ENCODE measurements at regions not wholly inside any gene's neighbourhood (a gene's known extent, or its start where the extent isn't known, plus 50 kb on each side); places are given as distances from the start of the nearest gene placed in this dataset.
"Not testable (repeated sequence)": the region's sequence is repeated elsewhere in the genome, so short reads cannot be mapped to it uniquely, and the experiment has no call there.

GRCh38 chr7:16369855-16370254 lies 51.5 kb downstream of the CRPPA start:
- no peak for DNase-seq

DNA sequence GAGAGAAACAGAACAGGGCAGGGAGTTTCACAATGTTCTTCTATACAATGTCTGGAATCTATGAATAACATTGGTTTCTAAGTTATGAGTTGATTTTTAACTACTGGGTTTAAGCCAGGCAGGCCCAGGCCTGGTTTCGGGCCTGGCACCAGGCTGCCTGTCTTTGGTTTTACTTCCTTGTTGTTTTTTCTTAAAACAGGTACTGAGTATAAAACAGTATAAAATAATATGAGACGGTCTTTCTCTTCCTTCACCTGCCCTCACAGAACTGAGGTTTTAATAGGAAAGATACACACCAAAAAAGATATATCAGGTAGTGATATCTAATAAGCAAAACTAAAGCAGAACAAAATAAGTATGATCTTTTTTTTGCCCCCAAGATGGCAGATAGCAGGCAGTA lies 52.0 kb downstream of the CRPPA start:
- not testable (repeated sequence) for DNase-seq

- DNase-seq = no peak
Observed at GRCh38 chr7:16368885-16369284, 52.5 kb downstream of the CRPPA start.

DNA sequence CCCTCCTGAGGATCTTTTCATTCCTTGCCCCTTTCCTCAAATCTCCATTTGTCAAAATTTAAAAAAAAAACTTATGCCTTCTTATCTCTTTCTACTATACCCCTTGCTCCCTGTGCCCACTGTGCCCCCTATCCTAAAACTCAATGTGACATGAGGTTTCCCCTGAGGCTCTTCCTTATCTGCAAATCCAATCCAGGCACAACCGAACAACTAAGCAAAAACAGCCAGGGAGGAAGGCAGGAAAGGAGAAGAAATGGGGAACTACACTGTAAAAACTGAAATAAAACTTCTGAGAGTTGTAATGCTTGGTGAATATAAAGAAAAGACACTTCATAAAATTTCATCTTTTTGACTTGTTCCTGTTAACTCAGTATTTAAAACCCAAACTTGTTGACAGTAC lies 54.2 kb downstream of the CRPPA start:
- DNase-seq = no peak

- no peak for DNase-seq
Observed at GRCh38 chr7:16365952-16366351, 55.4 kb downstream of the CRPPA start.

- no peak for DNase-seq
Observed at GRCh38 chr7:16365177-16365576, 56.2 kb downstream of the CRPPA start.

DNA sequence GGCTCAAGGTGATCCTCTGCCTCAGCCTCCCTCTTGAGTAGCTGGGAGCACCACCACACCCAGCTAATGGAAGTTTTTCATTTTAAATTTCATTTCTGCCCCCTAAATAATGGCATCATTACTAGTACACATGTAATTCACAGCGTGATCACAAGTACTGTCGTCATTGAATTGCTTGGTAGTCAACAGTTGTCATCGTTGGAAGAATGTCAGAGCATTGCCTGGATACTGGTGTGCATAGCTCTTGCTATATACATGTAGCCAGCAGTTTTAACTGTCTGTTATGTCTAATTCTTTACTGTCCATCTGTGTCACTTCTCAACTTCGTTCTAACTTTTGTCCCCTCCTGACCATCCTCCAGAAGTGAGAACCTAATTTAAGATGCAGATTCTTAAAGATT lies 62.1 kb downstream of the CRPPA start:
- DNase-seq = no peak

- no peak for DNase-seq
Observed at GRCh38 chr7:16357921-16358320, 63.4 kb downstream of the CRPPA start.

DNA sequence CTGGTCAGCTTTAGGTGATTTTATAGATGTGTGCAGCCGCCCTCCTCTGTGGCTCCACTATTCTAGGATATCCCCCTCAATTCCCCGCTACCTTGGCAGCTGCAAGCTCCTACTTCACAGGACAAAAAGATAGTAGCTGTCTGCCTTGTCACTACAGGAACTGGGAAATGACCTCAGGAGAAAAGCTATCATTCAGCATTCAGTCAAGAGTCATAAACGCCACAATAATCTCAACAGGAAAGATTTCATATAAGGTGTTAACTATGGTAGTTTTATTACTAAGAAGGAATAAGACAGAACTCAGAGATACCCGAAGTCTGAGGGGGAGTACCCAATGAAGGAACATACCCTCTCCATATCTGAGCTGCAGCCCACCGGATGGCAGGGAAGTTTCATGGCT lies 63.9 kb downstream of the CRPPA start:
- no peak for DNase-seq

DNA sequence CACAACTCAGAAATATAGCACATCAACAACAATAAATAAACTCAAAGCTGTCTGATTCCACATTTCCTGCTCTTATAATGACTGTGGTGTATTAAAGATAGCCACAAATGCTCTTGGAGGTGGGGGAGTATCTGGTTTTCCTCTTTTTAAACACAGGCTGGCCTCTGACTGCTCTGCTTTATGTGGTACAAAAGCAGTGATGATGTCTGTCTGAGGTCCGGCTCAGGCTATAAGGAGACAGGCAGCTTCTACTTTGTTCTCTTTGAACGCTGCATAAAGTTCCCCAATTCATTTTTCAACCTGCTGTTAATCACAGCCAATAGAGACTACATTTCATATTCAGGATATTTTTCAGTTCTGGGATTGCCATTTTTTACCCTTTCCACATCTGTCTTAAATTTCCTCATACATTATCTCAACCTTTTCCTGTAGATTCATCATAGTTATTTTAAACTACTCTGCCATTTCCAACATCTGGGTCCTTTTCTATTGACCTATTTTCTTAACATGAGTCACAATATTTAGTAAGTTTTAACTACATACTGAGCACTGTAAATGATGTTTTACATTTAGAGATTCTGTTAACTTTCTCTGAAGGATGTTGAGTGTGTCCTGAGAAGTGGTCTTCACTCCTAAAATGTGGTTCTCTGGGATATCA lies 64.9 kb downstream of the CRPPA start:
- DNase-seq = no peak

DNA sequence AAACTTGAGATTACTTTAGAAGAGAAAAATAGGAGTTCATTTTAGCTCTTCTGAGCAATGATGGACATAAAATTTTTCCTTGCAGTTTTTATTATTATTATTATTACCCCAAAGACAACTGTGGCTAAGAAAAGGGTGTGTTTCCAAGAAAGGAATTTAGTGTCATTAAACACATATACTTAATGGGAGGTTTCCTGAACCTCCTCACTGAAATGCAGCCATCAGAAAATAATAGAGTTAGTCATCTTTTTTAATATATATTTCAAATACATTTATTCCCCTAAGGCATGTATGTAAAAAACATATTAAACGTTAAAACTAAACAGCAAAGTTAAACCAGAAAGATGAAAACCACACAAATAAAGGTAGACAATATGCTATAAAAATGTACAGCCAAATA lies 66.8 kb downstream of the CRPPA start:
- DNase-seq = no peak

DNA sequence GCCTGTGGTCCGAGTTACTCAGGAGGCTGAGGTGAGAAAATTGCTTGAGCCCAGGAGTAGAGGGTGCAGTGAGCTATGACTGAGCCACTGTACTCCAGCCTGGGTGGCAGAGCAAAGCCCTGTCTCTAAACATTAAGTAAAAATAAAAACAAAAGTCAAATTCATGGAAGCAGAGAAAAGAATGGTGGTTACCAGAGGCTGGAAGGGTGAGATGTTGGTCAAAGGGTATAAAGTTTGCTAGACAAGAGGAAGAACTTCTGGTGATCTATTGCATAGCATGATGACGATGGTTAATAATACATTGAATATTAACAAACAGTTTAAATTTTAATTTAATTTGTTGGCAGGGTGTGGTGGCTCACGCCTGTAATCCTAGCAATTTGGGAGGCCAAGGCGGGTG lies 68.1 kb downstream of the CRPPA start:
- DNase-seq = no peak

GRCh38 chr7:16350634-16351033 lies 70.7 kb downstream of the CRPPA start:
- no peak for DNase-seq

DNA sequence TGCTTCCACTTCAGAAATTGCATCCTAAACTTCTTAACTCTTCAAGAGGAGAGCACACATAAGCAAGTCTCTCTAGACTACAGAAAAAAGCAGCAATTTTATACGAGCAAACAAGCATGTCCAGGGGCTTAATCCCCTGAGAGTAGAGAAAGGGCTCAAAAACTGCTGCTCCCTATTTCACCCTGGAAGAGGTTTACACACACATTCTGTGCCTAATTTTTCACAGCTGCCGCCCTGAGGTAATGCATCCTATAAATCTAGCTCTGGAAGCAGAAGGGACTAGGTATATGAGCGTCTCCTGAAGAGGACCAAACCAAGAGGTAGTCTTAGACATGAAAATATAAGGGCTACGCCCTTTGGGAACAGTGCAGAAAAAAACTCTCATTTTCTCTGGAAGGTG lies 73.1 kb downstream of the CRPPA start:
- no peak for DNase-seq

DNA sequence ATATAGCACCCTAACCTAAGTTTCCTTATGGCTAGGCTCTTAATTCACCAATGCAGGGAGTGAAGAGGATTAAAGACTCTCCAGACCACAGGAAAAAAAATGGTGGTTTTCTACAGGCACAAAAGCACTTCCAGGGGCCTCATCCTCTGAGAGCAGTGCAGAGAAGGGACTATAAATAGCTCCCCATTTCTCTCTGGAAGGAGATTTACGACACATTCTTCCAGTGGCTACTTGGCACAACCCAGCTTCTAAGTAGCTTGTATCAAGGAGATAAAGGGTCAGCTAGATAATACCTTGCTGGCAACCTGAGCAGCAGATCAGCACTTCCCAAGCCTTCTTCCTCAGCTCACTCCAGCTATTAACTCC lies 73.5 kb downstream of the CRPPA start:
- no peak for DNase-seq

GRCh38 chr7:16347066-16347826 lies 74.1 kb downstream of the CRPPA start:
- DNase-seq = no peak

- no peak for DNase-seq
Observed at GRCh38 chr7:16345979-16346958, 75.1 kb downstream of the CRPPA start.

DNA sequence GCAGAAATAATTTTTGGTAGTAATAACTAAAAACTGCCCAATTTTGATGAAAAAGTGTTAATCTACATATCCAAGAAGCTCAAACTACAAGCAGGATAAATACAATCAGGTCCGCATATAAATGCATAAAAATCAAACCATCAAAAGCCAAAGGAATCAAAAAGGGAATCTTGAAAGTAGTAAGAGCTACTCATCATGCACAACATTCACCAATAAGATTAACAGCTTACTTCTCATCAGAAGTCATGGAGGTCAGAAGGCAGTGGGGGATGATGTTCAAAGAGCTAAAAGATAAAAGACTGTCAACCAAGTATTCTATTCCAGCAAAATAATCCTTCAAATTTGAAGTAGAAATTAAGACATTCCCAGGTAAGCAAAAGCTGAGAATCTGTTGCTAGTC lies 76.4 kb downstream of the CRPPA start:
- DNase-seq = no peak

- DNase-seq = no peak
Observed at GRCh38 chr7:16343612-16344011, 77.7 kb downstream of the CRPPA start.

DNA sequence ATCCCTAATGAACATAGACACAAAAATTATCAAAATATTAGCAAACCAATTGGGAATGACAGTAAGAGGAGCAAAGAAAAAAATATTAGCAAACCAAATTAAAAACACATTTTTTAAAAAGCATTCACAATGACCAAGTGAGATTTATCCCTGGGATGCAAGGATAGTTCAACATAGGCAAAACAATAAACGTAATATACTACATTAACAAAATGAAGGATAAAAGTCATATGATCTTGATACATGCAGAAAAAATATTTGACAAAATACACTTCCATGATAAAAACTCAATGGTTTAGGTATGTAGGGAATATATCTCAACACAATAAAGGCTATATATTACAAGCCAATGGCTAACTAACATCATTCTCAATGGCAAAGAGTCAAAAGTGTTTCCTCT lies 83.3 kb downstream of the CRPPA start:
- no peak for DNase-seq

DNA sequence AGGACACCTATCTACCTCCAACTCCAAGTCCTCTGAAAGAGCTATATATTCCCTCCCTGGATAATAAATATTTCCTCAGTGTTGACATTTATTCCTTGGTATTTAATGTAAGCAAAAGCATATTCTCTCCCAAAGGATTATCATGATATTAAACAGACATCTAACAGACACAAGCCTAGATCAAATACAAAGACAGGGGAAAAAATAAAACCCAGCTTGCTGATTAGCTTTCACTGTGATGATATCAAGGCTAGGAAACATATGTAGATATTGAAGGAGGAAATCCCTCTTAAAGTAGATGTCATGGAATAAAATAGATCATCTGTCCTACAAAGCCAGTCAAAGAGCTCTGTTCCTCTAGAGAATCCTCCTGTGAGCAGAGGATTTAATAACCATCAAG lies 95.2 kb downstream of the CRPPA start:
- DNase-seq = no peak

DNA sequence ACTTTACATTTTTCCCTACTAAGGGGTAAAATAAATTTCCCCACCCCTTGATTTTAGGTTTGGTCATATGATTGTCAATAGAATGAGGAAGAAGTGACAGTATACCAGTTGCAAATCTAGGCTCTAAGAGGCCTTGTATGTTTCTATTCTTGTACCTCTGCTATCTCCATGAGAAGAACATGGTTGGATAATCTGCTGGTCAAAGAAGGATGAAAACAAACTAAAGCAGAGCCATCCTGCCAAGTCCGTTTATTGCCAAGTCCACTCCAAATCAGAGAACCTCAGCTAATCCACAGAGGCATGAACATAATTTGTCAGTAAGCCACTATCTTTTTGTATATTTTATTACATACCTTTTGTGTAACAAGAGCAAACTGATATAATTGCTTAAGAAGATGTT lies 98.0 kb downstream of the CRPPA start:
- no peak for DNase-seq

- no peak for DNase-seq
Observed at GRCh38 chr7:16320099-16320660, 101.2 kb downstream of the CRPPA start.

Measured in activated CD4-positive, alpha-beta T cell treated with anti-CD3 and anti-CD28 coated beads, Interleukin-2, amount 50 U/mL, for 16 hours (primary cell).